Breast epithelium (tissue), 4 donors: ENCODE measurements at regions not wholly inside any gene's neighbourhood (a gene's known extent, or its start where the extent isn't known, plus 50 kb on each side); places are given as distances from the start of the nearest gene placed in this dataset.

Experiments
- DNase-seq, 2 donors: peaks; one replicate each; pipeline ENCODE4 v3.0.0-alpha.2; 2019; ENCODE audit warnings: low spot score in 2 of 2
- H3K27ac ChIP-seq, 2 donors: fragments of 200-600 bp; sonication (generic) in 1 of 2; one replicate each; pipeline ENCODE4 v1.5.1; 2016 to 2019; ENCODE audit warnings: mild to moderate bottlenecking in 1 of 2
- H3K27me3 ChIP-seq, 2 donors: fragments of 200-600 bp; sonication (generic) in 1 of 2; one replicate each; pipeline versions ENCODE4 v1.5.1 to v1.6.0; 2017 to 2019; ENCODE audit warnings: control low read depth in 1 of 2, mild to moderate bottlenecking in 1 of 2
- H3K36me3 ChIP-seq: fragments of 200-600 bp; one replicate; pipeline ENCODE4 v1.5.1; 2019
- H3K4me1 ChIP-seq, 2 donors: fragments of 200-600 bp; sonication (generic); one replicate each; pipeline ENCODE4 v1.5.1; 2016 to 2019; ENCODE audit warnings: control low read depth in 1 of 2
- H3K4me3 ChIP-seq, 3 donors: fragments of 200-600 bp; sonication (generic); 1 replicate in 2 of 3; 2 replicates in 1 of 3; pipeline ENCODE4 v1.5.1; 2016 to 2019; ENCODE audit warnings: mild to moderate bottlenecking in 3 of 3, moderate library complexity in 2 of 3
- H3K9me3 ChIP-seq, 2 donors: fragments of 200-600 bp; sonication (generic) in 1 of 2; one replicate each; pipeline ENCODE4 v1.5.1; 2016 to 2019; ENCODE audit warnings: control low read depth in 1 of 2
- CTCF ChIP-seq, 3 donors: fragments of 450-650 bp; IDR thresholded peaks; one replicate each; pipeline ENCODE4 v1.5.1; 2016 to 2017; ENCODE audit warnings: antibody characterized with exemption in 3 of 3, mild to moderate bottlenecking in 3 of 3, moderate library complexity in 3 of 3
- POLR2A ChIP-seq: fragments of 450-650 bp; IDR thresholded peaks from one replicate; pipeline ENCODE4 v1.6.1; 2016; ENCODE audit warnings: antibody characterized with exemption, mild to moderate bottlenecking, moderate library complexity
- POLR2AphosphoS5 ChIP-seq, 3 donors: sonication (generic); formaldehyde crosslinking; IDR thresholded peaks; one replicate each; pipeline ENCODE4 v1.6.1; 2017; ENCODE audit warnings: antibody characterized with exemption in 3 of 3
- intact Hi-C: fragments of 100-400 bp; cut with DNase I; formaldehyde crosslinking; loops from one replicate; pipeline ENCODE4 v1.15.1; 2023; ENCODE audit warnings: low total_unique reads

- intact Hi-C loops, result no loop called here
Observed at GRCh38 chr1:106843518-106843917, 213.0 kb upstream of the PRMT6 start.

GRCh38 chr1:106846656-106847055 lies 209.8 kb upstream of the PRMT6 start:
- DNase-seq, result no peak
- Histone ChIP-seq H3K27ac (no peak overlapping the region), H3K4me1 (no peaks in the 10 kb centered on the region), H3K36me3 (no peaks in the 10 kb centered on the region), H3K4me3 (no peak overlapping the region), H3K9me3 (no peaks in the 10 kb centered on the region), H3K27me3 (no peaks in the 10 kb centered on the region)
- TF ChIP-seq POLR2AphosphoS5 (IDR thresholded peaks at IDR 0.05) (no peak), POLR2A (no peak), CTCF (IDR thresholded peaks at IDR 0.05) (no peak)
- intact Hi-C loops, result no loop called here

More at GRCh38 chr1:106843518-106843917, 213.0 kb upstream of the PRMT6 start:
- Histone ChIP-seq H3K4me1 (no peaks in the 10 kb centered on the region), H3K27ac (no peak overlapping the region), H3K36me3 (no peaks in the 10 kb centered on the region), H3K4me3 (no peak overlapping the region), H3K9me3 (no peaks in the 10 kb centered on the region), H3K27me3 (no peaks in the 10 kb centered on the region)
- no peak for DNase-seq
- no peak for TF ChIP-seq POLR2AphosphoS5 (IDR thresholded peaks at IDR 0.05)
- TF ChIP-seq POLR2A, result no peak
- no peak for TF ChIP-seq CTCF (IDR thresholded peaks at IDR 0.05)

- no peak overlapping the region for H3K27ac ChIP-seq
- no peaks in the 10 kb centered on the region for H3K36me3 ChIP-seq
- no peak for DNase-seq
- intact Hi-C loops, result no loop called here
- no peaks in the 10 kb centered on the region for H3K9me3 ChIP-seq
- no peaks in the 10 kb centered on the region for H3K27me3 ChIP-seq
- H3K4me1 ChIP-seq, result no peaks in the 10 kb centered on the region
- TF ChIP-seq POLR2A, result no peak
- TF ChIP-seq CTCF (IDR thresholded peaks at IDR 0.05), result no peak
- no peak for TF ChIP-seq POLR2AphosphoS5 (IDR thresholded peaks at IDR 0.05)
- H3K4me3 ChIP-seq, result no peak overlapping the region
Observed at GRCh38 chr1:106861110-106861509, 195.4 kb upstream of the PRMT6 start.

- no peak for TF ChIP-seq CTCF (IDR thresholded peaks at IDR 0.05)
- no peak for TF ChIP-seq POLR2AphosphoS5 (IDR thresholded peaks at IDR 0.05)
- no peak for TF ChIP-seq POLR2A
- no peak for DNase-seq
- no peaks in the 10 kb centered on the region for H3K4me1 ChIP-seq
- intact Hi-C loops, result no loop called here
- H3K36me3 ChIP-seq, result no peaks in the 10 kb centered on the region
- H3K9me3 ChIP-seq, result peaks cover 0 to 20% of the 10 kb centered on the region in 2 donors
- H3K4me3 ChIP-seq, result no peak overlapping the region
- no peaks in the 10 kb centered on the region for H3K27me3 ChIP-seq
- H3K27ac ChIP-seq, result no peak overlapping the region
Observed at GRCh38 chr1:106868828-106869227, 187.6 kb upstream of the PRMT6 start.

GRCh38 chr1:106875622-106876021 lies 180.9 kb upstream of the PRMT6 start:
- Histone ChIP-seq H3K9me3 (peaks cover 0 to 12% of the 10 kb centered on the region in 2 donors), H3K27me3 (no peaks in the 10 kb centered on the region), H3K4me3 (no peak overlapping the region), H3K27ac (no peak overlapping the region), H3K4me1 (no peaks in the 10 kb centered on the region), H3K36me3 (no peaks in the 10 kb centered on the region)
- no peak for DNase-seq
- intact Hi-C loops, result no loop called here
- no peak for TF ChIP-seq CTCF (IDR thresholded peaks at IDR 0.05)
- TF ChIP-seq POLR2AphosphoS5 (IDR thresholded peaks at IDR 0.05), result no peak
- no peak for TF ChIP-seq POLR2A
